Cerebellar cortex (tissue), 1 donor: ENCODE measurements at regions not wholly inside any gene's neighbourhood (a gene's known extent, or its start where the extent isn't known, plus 50 kb on each side); places are given as distances from the start of the nearest gene placed in this dataset.
A peak's percentile ranks its signal among the peaks of the same experiment; 100 is the strongest.
"Not testable (repeated sequence)": the region's sequence is repeated elsewhere in the genome, so short reads cannot be mapped to it uniquely, and the experiment has no call there.

Experiments
- DNase-seq: peaks from one replicate; pipeline ENCODE4 v3.0.0-alpha.2; 2015; ENCODE audit warnings: low spot score

DNA sequence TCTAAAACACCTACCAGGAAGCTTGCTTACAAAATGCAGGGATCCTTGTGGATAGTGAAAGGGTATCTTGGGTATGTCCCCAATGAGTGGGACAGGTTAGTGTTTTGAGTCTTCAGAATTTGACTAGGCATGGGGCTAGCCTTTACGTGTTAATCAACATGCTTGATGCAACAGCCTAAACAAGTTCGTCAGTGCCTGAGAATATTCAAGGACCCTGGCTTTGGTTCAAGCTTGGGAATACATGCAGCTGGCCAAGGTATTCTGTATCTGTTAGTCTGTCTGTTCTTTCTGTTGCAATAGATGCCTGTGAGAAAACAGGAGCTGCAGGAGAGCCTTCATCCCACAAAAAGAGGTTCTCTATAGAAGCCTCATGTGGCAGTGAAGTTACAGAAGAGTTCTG is 149.5 kb downstream of the CCNG2 start:
- no peak for DNase-seq

DNA sequence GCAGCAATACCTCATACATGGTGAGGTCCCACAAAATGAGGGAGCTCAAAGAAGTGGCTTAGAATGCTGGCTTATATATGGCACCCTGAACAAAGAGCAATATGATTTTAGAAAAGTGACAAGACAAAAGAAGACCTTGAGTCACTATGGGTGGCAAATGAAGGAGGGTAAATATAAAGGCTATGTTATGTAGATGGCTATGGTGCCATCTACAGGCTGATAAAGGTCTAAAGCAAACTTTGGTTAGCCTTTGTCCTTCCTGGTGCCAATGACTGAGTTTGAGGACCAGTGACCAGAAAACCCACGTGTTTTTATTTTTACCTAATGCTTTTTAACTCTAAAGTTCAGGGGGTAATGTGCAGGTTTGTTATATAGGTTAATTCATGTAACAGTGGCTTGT is 151.8 kb downstream of the CCNG2 start:
- peak; percentile 30 for DNase-seq

DNA sequence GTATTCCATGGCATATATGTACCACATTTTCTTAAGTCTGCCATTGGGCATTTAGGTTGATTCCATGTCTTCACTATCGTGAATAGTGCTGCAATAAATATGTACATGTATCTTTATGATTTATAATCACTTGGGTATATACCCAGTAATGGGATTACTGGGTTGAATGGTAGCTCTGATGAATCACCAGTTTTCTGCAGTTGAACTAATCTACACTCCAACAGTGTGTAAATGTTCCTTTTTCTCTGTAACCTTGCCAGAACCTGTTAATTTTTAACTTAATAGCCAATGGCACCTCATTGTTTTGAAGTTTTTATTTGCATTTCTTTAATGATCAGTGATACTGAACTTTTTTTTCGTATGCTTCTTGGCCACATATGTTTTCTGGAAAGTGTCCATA is 152.5 kb downstream of the CCNG2 start:
- no peak for DNase-seq

DNA sequence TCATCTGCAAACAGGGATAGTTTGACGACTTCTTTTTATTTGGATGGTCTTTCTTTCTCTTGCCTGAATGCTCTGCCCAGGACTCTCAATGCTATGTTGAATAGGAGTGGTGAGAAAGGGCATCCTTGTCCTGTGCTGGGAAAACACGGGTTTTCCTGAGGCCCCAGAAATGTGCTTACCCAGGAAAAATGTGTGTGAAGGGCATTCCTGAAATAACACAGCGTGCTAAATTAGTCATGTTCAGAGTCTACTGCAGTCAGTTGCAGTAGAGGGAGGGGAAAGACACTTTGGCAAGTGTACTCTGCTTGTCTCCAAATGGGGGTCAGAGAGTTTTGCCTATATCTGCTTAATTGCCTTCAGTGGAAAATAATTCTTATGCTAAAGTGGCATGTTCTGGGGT is 153.9 kb downstream of the CCNG2 start:
- DNase-seq: no peak

DNA sequence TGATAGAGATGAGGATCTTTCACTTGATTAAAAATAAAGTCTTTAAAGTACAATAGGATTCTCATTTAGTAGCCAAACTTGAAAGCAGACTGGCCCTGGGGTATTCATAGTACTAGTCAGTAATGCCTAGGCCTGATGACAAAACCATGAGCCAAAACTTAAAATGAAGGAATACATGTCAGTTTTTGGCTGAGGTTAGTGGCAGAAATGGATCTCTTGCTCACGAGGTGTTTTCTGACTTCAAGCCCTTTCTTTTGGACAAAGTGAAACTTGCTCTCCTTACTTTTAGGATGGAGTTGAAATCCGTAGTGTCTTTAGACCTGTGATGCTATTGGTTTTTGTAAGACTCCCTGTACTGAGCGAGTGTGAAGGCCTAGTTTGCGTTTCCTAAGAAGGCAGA is 157.7 kb downstream of the CCNG2 start:
- no peak for DNase-seq

DNA sequence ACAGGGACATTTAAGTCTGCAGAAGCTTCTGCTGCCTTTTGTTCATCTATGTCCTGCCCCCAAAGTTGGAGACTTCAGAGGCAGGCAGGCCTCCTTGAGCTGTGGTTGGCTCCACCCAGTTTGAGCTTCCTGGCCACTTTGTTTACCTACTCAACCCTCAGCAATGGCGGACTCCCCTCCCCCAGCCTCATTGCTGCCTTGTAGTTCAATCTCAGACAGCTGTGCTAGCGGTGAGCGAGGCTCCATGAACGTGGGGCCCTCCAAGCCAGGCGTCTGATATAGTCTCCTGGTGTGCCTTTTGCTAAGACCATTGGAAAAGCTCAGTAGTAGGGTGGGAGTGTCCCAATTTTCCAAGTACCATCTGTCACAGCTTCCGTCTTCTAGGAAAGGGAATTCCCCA is 170.1 kb downstream of the CCNG2 start:
- DNase-seq: no peak

DNA sequence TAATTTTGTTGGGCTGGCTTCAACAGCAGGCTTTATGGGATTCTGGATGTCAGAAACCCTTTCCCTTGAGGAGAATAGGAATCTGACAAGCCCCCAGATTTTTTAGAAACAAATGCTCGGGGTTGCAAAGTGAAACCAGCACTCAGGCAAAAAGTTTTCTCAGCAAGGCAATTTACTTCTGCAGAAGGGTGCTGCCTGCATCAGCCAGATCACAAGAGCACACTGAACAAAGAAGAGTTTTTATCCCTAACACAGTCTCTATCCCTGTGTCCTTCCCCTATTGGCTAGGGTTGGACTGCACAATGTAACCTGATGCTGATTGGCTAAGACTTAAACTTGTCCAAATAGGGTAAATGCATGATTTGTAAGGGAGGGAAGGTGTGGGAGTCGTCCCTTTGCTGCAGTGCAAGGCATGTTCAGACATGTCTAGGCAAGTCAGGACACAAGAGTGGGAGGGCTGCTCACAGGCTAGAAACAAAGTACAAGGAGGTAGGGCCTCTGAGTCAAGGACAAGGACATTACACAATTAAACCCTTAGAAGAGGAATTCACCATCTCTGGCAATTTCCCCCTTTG is 175.8 kb downstream of the CCNG2 start:
- peak; percentile 3 for DNase-seq

DNA sequence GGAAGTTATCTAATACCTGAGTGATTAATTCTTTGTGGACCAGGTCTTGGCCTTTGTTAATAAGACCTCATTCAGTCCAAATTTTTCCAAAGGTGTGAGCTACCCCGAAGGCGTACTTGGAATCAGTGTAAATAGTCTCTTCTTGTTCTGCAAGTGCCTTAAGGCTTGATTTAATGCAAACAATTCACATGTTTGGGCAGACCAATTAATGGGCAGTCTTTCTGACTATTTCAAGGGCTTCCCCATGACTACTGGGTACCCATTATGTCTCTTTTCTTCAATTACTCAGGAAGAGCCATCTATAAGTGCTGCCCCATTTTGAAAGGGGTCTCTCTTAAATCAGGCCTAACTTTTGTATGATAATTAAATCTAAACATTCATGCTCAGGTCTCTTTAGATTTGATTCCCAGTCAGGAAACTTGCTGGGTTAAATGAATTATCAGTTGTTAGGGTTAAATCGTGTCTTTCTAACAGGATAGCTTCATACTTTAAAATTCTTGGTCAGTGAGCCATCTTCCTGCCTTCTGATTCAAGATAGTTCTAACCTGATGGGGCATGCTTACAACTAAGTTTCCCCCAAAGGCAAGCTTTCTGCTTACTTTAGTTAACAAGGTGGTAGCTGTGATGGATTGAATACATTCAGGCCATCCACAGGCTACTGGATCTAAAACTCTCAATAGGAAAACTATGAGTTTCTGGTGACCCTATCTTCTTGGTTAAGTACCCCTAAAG is 179.6 kb downstream of the CCNG2 start:
- no peak for DNase-seq

DNA sequence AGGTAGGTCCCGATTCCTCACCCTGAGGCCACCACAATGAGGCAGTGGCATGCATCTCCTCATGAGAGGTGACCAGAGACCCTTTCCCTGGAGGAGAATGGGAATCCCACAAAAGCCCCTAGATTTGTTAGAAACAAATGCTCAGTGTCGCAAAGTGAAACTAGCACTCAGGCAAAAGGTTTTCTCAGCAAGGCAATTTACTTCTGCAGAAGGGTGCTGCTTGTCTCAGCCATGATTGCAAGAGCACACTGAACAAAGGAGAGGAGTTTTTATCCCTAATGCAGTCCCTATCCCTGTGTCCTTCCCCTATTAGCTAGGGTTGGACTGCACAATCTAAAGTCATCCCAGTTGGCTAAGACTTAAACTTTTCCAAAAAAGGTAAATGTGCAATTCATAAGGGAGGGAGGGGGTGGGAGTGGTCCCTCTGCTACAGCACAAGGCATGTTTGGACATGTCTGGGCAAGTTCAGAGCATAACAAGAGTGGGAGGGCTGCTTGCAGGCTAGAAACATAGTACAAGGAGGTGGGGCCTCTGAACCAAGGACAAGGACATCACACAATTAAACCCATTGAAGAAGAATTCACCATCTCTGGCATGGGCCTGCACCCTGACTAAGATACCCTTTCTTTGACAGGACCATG is 185.3 kb downstream of the CCNG2 start:
- no peak for DNase-seq

DNA sequence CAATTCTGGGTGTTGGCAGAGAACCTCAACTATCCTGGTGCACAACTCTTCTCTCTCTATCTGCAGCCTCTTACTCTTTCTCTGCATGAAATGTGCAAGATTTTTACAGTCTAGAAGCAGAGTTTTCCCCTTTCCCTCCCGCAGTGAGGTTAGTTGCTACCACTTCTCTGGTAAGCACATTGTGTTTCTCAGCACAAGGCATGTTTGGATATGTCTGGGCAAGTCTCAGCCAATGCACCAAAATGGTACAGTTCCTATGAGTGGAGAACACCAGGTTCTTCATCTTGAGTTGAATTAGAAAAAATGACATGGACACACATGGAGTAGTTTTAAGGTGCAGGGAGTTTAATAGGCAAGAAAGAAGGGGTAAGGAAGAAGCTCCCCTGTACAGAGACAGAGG is 187.0 kb downstream of the CCNG2 start:
- DNase-seq: no peak

DNA sequence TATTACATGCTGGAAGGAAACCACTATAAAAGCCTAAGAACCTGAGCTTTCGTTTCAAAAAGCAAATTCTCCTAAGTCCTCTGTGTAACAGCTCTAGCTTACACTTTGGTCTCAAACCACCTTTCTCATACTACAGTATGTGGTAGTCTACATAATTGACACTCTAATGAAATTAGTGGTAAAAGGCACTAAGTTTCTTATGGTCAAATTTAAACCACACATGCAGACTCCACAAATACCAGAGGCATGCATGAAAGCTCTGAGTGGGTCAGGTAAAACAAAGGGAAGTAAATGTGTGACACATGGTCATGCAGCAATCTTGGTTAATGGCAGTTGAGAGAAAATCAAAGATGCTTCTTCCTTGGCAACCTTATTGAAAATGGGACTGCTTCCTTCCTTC is 187.8 kb downstream of the CCNG2 start:
- no peak for DNase-seq

DNA sequence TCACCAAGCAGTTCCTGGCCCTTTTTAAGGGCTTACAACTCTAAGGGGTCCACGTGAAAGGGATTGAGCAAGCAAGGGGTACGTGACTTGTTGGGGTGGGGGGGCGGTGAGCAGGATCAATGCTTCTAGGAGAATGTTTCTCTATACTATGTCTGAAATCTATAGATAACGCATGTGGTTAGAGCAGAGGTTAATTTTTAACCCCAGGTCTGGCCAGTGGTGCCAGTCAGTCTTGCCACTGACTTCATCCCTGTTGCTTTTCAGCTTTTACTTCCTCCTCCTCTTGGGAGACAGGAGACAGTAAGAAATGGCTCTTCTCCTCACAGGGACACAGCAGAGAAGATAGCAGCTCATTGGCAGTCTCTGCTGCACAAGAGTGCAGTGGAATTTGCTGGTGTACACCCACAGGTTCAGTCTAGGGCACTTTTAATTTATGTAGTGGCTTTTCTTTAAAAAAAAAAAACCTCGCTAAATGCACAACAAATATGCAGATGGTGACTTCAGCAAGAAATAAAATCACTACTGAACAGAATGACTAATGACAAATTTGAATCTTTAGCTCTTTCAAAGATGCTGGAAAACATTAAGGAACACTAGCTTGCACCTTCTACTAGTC is 190.5 kb downstream of the CCNG2 start:
- no peak for DNase-seq

DNA sequence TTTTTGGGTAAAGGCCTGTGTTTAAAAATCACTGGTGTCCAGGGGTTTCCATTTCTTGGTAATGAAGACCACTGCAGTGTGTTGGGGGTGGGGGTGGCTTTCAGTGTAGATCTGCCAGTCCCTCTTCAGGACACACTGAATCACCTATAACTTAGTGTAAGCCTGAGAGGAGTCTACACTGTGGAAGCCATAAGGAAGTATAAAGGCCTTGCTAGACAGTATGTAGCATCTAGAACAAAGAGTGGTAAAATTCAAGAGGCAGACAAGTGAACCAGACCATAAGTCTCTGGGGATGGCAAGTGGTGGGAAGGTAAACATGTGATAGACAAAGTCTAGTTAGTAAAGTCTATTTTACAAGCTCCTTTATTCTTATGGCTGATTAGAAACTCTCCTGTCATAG is 191.8 kb downstream of the CCNG2 start:
- no peak for DNase-seq

DNA sequence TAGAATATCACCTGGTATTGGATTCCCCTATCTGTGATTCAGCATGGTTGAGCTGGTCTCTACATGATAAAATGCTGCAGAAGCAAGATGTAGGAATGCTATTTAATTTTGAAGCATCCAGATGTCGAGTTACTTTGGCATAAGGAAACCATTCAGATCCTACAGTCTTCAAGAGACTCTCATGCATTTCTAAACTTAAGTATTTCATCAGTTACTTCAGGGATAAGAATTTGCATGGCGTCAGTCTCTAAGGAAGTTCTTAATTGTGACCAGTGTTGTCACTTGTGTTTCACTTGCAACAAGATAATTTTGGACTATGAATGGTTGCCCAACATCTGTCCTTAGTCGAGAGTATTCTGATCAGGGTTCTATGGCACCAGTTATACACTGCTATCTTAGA is 192.4 kb downstream of the CCNG2 start:
- no peak for DNase-seq

DNA sequence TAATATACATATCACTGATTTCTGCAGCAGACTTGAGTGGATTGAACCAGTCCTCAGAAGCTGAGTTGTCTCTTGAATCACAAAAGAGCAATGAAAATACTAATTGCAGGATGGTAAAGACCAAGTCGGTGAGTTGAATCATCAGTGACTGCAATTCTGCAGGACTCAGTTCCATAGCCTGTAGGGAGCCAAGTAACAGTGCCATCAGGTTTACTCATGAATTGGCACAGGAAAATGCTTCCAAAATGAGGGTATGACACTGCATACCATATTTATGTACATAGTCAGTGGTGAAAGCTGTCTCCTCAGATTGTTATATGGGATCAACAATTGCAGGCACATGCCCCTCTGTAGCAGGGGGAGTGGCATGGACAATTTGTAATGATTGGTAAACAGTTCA is 192.8 kb downstream of the CCNG2 start:
- no peak for DNase-seq

DNA sequence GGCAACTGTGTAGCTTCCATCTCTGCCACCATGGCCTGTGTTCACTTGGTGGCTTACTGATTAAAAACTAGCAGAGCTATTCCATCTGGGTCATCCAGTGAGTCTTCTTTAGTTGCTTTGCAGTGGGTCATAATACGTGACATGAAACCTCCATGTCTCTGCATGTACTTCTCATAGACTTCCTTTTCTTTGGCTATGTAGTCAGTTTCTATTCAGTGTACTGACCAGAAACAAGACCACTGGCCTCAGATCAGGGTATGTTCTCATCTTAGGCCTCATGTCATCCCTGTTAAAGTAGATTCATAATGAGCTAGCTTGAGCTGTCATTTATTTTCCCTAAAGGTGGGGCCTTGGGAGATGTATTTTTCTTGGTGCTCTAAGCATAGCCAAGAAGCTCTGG is 195.2 kb downstream of the CCNG2 start:
- DNase-seq: no peak

DNA sequence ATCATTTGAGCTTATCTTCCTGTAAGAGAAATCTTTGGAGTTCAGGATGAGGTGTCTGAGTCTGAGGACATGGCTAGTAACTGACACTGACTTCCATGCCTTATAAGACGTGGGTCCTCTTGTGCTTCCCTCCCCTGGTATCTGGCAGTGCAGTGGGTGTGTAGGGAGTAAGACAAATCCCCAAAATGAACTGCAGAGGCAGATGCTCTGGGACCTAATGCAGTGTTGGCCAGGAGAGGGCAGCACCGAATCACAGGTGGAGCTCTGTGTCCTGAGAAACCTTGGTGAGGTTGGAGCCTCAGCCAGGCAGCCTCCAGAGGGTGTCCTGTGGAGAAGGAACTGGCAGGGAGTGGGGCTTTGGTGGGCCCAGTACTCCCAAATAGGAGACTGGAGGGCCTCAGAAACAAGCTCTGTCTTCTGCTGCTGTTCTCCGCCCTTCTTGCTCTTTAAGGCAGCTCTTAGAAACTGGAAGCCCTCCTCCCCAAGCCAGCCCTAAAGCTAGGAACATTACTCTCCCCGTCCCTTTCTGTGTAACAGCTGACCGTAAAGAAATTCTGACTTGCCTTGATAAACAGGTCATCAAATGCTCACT is 196.8 kb downstream of the CCNG2 start:
- not testable (repeated sequence) for DNase-seq

DNA sequence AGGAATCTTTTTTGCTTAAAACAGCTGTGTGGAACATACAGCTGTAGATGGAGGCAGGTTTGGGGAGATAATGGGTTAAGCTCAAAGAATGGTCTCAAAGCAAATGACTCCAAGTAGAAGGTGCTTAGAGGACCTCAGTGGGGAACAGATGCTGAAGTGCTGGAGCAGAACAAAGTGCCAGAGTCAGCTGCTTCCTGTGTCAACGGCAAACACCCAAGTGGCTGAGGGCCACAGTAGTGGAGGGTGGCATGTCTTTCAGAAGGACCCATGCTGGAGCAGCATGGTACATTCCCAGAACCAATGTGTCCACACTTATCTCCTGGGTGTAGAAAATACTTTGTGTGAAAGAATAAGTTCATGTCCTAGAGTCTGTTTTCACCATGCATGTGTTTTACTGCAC is 197.5 kb downstream of the CCNG2 start:
- DNase-seq: no peak

DNA sequence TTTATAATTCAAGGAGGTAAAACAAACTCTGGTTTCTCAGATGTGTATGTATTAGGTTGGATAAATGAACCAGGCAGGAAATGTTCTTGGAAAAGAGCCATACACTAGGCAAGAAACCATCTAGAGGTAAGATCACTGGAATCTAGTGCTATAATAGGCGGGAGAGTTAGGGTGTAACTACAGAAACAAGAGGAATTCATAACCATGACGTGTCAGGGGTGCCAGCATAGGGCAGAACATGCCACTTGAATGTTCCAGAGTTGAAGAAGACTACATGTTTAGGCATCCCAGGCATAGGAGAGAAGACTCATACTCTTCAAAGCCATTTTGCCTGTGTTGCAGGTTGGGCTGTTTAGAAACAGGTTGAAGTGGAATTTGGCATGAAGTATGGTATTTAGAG is 198.7 kb downstream of the CCNG2 start:
- no peak for DNase-seq

DNA sequence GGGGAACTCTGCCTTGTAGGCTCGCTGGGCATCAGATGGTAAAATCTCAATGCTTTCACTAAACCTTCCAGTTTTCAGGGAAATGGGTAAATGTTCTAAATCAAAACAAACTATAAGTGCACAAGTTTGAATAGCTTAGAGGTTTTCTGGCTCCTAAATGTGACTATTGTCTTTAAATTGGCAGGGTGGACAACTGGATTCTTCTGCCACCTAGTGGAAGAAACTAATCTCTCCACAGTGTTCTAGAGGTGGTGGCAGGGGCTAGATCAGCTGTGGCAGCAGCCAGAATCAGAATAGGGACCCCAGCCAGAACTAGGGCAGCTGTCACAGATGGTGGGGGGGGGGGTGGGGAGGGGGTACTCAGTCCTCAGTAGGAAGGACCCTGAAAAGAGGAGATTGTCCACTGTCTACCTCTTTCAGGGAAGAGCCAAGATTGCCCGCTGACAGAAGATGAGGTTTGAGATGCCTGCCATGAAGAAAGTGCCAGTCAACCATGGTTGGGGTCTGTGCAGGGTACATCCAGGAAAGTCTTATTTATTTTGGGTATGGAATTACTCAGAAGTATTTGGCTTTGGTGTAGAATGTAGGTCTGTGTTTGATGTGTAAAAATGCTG is 201.4 kb downstream of the CCNG2 start:
- peak; percentile 62 for DNase-seq

DNA sequence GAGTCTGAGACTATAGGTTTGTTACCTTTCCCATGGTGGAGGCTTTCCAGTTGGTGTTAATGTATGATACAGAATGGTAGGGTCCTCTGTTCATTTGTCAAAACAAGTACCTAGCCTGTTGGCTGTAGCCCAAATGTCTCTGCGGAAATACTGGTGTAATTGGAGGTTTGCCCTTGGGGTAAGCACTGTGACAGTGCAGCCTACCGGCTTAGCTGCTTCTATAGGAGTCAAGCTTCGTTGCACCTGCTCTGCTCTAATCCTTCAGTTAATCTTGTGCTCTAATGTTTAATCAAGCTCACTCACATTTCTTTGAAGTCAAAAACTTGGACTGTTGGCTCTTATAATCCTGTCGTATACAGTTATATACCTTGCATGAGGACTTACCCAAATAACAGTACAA is 203.4 kb downstream of the CCNG2 start:
- no peak for DNase-seq

DNA sequence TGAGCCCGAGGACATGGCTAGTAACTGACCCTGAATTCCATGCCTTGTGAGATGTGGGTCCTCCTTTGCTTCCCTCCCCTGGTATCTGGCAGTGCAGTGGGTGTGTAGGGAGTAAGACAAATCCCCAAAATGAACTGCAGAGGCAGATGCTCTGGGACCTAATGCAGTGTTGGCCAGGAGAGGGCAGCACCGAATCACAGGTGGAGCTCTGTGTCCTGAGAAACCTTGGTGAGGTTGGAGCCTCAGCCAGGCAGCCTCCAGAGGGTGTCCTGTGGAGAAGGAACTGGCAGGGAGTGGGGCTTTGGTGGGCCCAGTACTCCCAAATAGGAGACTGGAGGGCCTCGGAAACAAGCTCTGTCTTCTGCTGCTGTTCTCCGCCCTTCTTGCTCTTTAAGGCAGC is 209.9 kb downstream of the CCNG2 start:
- not testable (repeated sequence) for DNase-seq
